ENCODE measurements at regions not wholly inside any gene's neighbourhood (a gene's known extent, or its start where the extent isn't known, plus 50 kb on each side); places are given as distances from the start of the nearest gene placed in this dataset.

- no peak overlapping the region for H3K4me2 ChIP-seq (ENCODE audit: control insufficient read depth, insufficient read depth)
- SMC1A ChIA-PET (ENCODE audit: uncharacterized antibody, unreplicated experiment) = interaction anchor here (0.9 to 1.4 kb wide), 2 partner anchors 68 to 91 kb away, joined by 3 to 5 read pairs; no protein-coding TSS in a partner anchor
- H3K79me2 ChIP-seq (ENCODE audit: control insufficient read depth, insufficient read depth, low read length) = no peaks in the 10 kb centered on the region
- ATAC-seq = no peak
- RAD21 ChIA-PET (ENCODE audit: unreplicated experiment) = no interaction called here
- no peaks in the 10 kb centered on the region for H3K27me3 ChIP-seq (replicated peaks in 1 of 2; ENCODE audit: control insufficient read depth in 2 of 2, insufficient read depth in 2 of 2, low read length in 1 of 2)
- TF ChIP-seq HDAC6 (IDR thresholded peaks at IDR 0.05; ENCODE audit: unreplicated experiment) (no peak), ZBED1 (IDR thresholded peaks at IDR 0.05; ENCODE audit: borderline replicate concordance) (no peak), IKZF1 (conservative IDR thresholded peaks at IDR 0.05) (no peak), BHLHE40 (IDR thresholded peaks at IDR 0.05; ENCODE audit: borderline replicate concordance in 1 of 2, low read depth in 2 of 2, low read length in 1 of 2) (no peak), NR2C1 (IDR thresholded peaks at IDR 0.05) (no peak), KDM1A (IDR thresholded peaks at IDR 0.05; ENCODE audit: borderline replicate concordance) (no peak), NFYA (IDR thresholded peaks at IDR 0.05; ENCODE audit: borderline replicate concordance, low read depth, low read length) (no peak), SP1 (IDR thresholded peaks at IDR 0.05; ENCODE audit: low read depth, low read length) (no peak), POLR2AphosphoS2 (IDR thresholded peaks at IDR 0.05; ENCODE audit: low read depth, low read length) (no peak), CHD2 (IDR thresholded peaks at IDR 0.05; ENCODE audit: borderline replicate concordance, low read depth, low read length) (no peak), RELA (IDR thresholded peaks at IDR 0.05; ENCODE audit: borderline replicate concordance, partially characterized antibody) (no peak), SIN3A (IDR thresholded peaks at IDR 0.05; ENCODE audit: low read depth, low read length) (no peak), NFXL1 (IDR thresholded peaks at IDR 0.05; ENCODE audit: borderline replicate concordance) (no peak), SUZ12 (IDR thresholded peaks at IDR 0.05; ENCODE audit: unreplicated experiment) (no peak), SPI1 (IDR thresholded peaks at IDR 0.05; ENCODE audit: borderline replicate concordance, insufficient read depth, low read depth, low read length) (no peak), ZBTB11 (CRISPR knock-in tag; IDR thresholded peaks at IDR 0.05) (no peak), POLR2A (IDR thresholded peaks at IDR 0.05; ENCODE audit: low read depth, low read length) (no peak), RAD51 (IDR thresholded peaks at IDR 0.05) (no peak), HDGF (IDR thresholded peaks at IDR 0.05) (no peak)
- no peak for FAIRE-seq
- intact Hi-C loops (cut with micrococcal nuclease; ENCODE audit: unreplicated experiment) = no loop called here
- BruUV-seq (replicated peaks) = no TSS peak
- H2AFZ ChIP-seq (ENCODE audit: control insufficient read depth, low read depth, low read length) = no peak overlapping the region
- no peaks in the 10 kb centered on the region for H3K9me3 ChIP-seq (replicated peaks; ENCODE audit: control insufficient read depth, insufficient read depth, low read length)
- CTCF ChIA-PET = interaction anchor here (1.2 kb wide), 1 partner anchor 34 kb away, joined by 3 read pairs; no protein-coding TSS in a partner anchor
- H3K4me3 ChIP-seq = no peak overlapping the region
- H3K4me1 ChIP-seq (ENCODE audit: control insufficient read depth, insufficient read depth, low read length) = no peaks in the 10 kb centered on the region
- no peak overlapping the region for H3K9ac ChIP-seq (ENCODE audit: control insufficient read depth, insufficient read depth, low read length)
- DNase-seq (ENCODE audit: low read depth, low spot score) = no peak
- in situ Hi-C loops (cut with MboI) = no loop called here
- H4K20me1 ChIP-seq (ENCODE audit: control insufficient read depth, insufficient read depth) = no peaks in the 10 kb centered on the region
- H3K36me3 ChIP-seq (ENCODE audit: control insufficient read depth in 2 of 2, insufficient read depth in 2 of 2, low read length in 1 of 2) = no peaks in the 10 kb centered on the region
- 82% methylated on average over 1 of the region's 6 CpGs for WGBS (ENCODE audit: insufficient coverage, insufficient replicate concordance, low lambda C conversion rate, missing lambda C conversion rate)
- POLR2A ChIA-PET = no interaction called here
- no peak overlapping the region for H3K27ac ChIP-seq (ENCODE audit: control insufficient read depth, insufficient read depth)
These were observed 93.0 kb upstream of the MANSC4 start for GRCh38 chr12:27873010-27873409.

All from GM12878 (cell line).